OCI-M1 (cell line): ENCODE measurements at regions not wholly inside any gene's neighbourhood (a gene's known extent, or its start where the extent isn't known, plus 50 kb on each side); places are given as distances from the start of the nearest gene placed in this dataset.
"Not testable (repeated sequence)": the region's sequence is repeated elsewhere in the genome, so short reads cannot be mapped to it uniquely, and the experiment has no call there.

ENCODE experiments used
- DNase-seq: peaks from one replicate; lab custom pipeline; 2025; lab: John Stamatoyannopoulos, UW

- peak; percentile 73 for DNase-seq
These were observed 1029.1 kb upstream of the KLHL29 start for GRCh38 chr2:22355816-22356433.

- DNase-seq, result no peak
These were observed 1025.8 kb upstream of the KLHL29 start for GRCh38 chr2:22359071-22359672.

DNA sequence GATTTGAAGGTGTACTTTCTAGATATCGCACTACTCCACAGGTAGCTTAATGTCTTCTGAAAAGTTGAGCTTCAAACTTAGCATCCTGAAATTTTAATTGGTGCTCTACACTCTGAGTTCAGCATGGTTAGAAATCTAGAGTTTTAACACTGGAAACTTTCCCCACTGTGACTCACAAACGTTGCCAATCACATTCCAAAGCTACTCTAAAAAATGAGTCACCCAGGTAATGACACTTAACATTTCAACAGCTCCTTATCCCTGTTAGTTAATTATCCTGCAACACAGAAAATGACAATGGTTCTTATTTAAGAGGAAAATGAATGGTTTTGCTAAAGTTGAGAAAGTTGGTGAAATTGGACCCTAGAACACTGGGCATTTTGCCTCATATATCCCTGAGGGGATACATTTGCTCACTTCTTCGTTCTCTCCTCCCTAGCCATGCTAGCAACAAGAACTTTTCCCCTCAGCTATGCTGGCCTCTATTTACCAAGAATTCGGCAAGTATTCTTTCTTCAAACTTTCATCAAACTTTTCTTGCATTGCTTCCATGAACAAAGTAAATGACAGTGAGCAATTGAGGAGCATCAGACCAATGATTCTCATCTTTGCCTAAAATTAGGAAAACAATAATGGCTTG is 1024.1 kb upstream of the KLHL29 start:
- no peak for DNase-seq

- no peak for DNase-seq
These were observed 1023.4 kb upstream of the KLHL29 start for GRCh38 chr2:22361571-22361970.

DNA sequence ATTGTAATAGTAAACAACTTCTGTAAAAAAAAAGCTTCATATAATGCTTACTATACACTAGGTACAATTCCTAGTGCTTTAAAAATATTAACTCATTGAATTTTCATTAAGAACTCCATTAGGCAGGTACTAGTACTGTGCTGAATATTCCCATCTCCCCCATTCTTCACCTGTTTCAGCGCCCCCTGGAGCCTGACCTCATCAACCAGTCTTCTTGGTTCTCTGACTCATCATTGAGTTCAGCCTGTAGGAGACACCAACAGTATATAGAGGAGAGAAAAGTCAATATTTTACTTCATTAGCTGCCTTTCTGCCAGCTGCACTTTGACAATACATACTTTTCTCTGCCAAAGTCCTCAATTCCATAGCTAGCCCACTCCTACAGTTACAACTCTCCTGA is 1009.9 kb upstream of the KLHL29 start:
- no peak for DNase-seq

DNA sequence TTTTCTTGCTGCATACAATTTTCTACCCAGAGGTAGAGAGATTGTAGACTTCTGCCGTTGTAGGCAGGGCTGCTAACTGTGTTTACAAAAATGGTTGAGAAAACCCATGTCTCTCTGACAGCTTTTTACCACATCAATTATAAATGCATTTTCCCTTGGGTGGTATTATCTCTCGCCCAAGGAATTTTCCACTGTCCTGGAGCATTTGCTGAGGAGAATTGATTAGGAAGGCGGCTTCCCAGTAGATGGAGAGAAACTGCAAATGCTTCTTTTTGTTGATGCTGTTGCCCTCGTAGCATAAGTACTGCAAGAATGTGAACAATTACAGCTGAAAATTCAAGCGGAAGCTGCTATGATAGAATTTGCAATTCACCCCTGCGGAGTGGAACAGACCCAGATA is 1007.7 kb upstream of the KLHL29 start:
- DNase-seq, result no peak

- DNase-seq, result no peak
These were observed 1002.4 kb upstream of the KLHL29 start for GRCh38 chr2:22382479-22383169.

- no peak for DNase-seq
These were observed 987.1 kb upstream of the KLHL29 start for GRCh38 chr2:22397847-22398246.

GRCh38 chr2:22403748-22404147 is 981.2 kb upstream of the KLHL29 start:
- DNase-seq, result no peak

- DNase-seq, result no peak
These were observed 978.4 kb upstream of the KLHL29 start for GRCh38 chr2:22406625-22407024.

GRCh38 chr2:22420076-22420475 is 964.9 kb upstream of the KLHL29 start:
- DNase-seq, result no peak

- DNase-seq, result no peak
These were observed 942.9 kb upstream of the KLHL29 start for GRCh38 chr2:22442051-22442450.

DNA sequence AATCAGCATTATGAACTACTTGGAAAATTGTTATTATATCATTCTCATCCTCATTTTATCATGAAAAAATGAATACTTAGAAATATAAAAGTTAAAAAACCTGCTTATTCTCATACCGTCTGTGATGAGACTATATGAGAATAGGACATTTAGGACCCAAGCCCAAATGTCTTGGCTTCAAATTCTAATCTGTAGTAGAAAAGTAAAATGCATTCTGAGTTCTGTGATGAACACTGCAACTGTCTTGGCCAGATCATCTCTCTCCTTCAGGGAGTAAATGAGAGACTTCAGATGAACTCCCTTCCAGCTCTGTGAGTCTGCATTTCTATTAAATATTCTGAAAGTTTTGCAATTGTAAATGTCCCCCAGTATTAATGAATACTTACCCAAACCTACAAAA is 940.7 kb upstream of the KLHL29 start:
- no peak for DNase-seq

DNA sequence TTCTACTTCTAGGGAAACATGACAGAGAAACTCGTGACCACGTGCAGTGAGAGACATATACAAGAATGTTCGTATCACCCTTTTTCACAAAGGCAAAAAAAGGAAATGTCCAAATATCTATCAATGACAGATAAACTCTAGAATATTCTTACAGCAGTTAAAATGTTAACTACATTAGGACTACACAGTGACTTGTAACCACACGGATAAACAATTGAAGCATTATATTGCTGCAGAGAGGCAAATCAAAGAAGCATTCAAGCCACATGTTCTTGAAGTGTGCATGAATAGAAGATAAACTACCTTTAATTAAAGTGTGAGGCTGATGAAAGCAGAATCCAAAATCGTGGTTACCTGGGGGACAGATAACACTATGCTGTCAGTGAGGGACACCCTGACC is 935.3 kb upstream of the KLHL29 start:
- no peak for DNase-seq

- no peak for DNase-seq
These were observed 934.1 kb upstream of the KLHL29 start for GRCh38 chr2:22450831-22451230.

DNA sequence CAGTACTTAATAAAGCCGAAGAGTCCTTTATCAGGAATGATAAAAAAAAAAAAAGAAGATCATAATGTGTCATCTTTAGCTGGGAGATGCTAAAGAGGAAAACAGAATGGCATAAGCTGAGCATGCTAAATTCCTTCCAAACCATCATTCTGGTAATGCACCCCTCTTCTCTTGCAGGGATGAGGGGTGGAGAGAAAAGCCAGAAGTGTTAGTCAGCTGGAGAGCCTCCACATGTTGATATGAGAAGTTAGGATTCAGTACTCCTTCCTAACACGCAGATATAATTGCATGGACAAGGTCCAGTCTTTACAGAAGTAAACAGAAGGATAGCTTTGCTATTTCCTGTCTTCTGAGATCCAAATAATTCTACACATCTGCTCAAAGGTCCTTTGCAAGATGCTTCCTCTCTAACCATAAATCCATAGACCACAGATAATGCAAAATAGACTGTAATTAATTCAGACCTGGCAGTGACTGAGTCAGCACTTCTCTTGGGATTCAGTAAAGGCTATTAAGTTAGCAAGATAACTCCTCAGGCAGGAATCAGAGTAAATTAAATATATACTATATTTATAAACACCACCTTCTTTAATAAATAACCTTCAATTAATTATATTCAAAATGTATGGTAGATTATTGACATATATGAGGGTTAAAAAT is 930.0 kb upstream of the KLHL29 start:
- no peak for DNase-seq

DNA sequence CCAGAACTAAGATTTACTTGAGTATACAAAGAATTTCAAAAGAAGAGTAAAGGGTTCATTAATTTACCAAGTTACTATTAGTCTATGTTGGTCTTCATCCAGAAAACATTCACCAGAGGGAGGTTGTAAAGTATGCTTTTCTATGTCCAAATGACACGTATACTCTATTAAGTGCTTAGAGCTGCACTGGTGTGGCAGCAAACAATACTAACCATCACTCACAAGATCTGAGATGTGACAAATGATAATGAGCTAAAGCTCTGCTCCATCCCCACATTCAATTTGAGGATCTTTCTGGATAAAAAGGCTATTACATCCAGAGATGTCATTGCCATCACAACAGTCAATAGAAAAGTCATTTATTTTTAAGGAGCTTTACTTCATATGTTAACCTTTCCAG is 926.5 kb upstream of the KLHL29 start:
- no peak for DNase-seq

DNA sequence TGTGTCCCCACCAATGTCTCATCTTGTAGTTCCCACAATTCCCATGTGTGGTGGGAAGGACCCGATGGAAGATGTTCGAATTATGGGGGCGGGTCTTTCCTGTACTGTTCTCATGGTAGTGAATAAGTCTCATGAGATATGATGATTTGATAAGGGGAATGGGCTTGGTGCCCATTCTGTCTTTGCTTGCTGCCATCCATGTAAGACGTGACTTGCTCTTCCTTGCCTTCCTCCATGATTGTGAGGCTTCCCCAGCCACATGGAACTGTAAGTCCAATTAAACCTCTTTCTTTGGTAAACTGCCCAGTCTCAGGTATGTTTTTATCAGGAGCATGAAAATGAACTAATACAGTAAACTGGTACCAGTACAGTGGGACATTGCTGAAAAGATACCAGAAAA is 909.9 kb upstream of the KLHL29 start:
- not testable (repeated sequence) for DNase-seq

GRCh38 chr2:22478329-22478728 is 906.6 kb upstream of the KLHL29 start:
- no peak for DNase-seq

DNA sequence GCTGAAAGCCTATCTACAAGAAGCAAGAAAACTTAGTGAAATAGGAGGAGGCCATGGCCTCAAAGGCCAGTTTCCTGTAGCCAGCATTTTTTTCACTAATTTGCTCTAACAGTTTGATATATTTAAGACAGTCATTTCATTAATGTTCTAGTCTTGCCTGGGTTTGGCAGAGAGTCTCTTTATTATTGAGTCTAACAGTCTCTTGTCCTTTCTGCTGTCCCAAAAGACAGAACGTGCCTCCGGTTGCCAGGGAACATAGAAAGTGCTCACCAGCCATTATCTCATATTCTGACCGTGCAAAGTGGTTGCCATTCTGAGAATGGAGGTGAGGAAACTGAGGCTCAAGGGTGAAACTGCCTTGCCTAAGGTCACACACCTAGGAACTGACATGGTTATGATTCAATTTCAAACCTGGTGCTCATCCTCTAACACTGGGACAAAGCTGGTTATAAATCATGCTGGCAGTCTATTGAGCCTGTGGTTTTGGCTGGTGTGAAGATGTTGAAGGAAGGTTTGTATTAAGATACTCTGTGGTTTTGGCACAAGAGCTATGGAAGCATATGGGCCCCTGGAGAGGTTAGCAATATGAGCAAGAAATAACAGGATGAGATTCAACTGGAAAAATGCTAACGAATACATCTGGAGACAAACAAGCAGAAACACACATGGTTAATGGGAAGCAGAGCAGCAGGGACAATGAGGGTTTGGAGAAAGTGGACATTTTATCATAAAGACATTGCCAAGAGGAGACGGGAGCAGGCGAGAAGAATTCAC is 903.3 kb upstream of the KLHL29 start:
- no peak for DNase-seq

GRCh38 chr2:22483036-22483435 is 901.9 kb upstream of the KLHL29 start:
- no peak for DNase-seq

DNA sequence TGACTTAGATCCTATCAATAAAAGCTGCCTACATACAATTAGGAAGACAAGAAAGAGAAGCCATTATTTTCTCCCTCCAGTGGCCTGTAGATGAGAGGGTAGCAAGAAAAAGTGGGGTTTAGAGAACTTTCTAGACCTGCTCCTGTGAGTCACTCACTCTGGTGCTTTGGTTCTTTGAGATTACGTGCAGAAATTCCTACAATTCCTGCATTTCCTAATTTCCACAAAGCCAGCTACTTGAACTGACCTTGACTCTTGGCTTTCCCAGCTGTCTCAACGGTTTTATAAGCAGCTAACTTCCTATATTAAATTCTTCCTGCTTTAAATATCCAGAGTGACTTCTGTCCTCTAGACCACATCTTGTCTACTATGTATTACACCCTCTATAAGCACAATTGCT is 899.5 kb upstream of the KLHL29 start:
- no peak for DNase-seq
